NCI-H1417 treated with DMSO at 0.1 percent for 48 hours (cell line): ENCODE measurements at regions not wholly inside any gene's neighbourhood (a gene's known extent, or its start where the extent isn't known, plus 50 kb on each side); places are given as distances from the start of the nearest gene placed in this dataset.

Experiments
- DNase-seq: peaks from one replicate; lab custom pipeline; 2025; lab: John Stamatoyannopoulos, UW

DNA sequence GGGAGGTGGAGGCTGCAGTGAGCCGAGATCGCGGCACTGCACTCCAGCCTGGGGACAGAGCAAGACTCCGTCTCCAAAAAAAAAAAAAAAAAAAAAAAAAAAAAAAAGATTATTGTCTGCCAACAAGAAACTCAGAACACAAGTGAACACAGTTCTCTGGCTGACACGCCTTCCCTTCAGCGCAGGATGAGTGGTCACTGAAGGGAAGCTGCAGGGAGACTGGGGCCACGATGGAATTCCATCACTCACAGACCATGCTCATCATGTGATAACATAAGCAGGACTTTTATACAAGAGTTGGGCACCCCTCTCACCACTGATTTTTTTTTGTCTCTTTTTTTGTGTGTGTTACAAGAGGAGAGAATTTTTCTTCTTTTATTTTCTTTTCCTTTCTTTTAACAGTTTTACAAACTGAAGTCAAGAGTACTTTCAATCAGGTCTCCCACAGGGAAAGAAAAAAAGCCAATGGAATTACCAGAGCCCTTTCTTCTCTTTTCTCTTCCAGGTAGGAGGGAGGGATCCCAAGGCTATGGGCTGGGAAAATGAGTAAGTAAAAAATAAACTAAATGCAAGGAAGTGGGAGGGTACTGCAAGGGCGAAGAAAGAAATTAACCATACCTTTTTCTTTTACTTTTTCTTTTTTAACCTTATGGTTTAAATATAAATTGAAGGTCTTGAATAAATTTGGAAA lies 435.6 kb downstream of the GPM6A start:
- no peak for DNase-seq

DNA sequence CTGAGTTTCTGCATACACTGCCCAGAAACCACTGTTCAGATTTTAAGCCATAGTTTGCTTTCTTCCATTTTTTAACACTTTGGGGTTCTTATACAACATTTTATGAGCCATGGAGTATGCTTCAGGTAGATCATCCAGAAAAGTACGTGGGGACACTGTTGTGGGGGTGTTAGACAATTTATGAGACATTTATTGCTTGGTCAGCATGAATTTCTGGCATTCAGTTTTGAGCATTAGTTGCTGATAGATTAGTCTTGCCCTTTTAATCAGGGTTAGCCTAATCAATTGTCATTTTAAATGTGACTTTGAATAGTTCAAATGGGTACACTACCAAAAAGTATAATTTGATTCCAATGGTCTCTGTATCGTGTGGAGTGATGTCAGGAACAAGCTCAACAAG lies 434.9 kb downstream of the GPM6A start:
- no peak for DNase-seq

DNA sequence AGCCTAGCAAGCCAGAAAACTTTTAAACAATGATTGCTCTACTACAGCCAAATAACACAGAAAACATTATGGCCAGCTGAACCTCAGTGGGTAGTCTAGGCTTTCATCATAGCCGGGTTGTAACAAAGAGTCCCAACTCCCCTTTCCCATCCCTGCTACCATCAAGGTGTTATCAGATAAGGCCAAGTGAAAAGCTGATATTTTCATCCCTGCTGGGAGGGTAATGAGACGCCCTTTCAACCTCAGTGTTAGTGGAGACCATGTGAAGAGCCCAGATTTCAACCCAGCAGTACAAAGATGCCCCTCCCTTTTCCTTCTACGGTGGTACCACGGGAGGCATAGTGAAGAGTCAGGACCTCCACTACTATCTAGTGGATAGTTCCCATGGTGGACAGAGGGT lies 433.7 kb downstream of the GPM6A start:
- DNase-seq, result no peak

DNA sequence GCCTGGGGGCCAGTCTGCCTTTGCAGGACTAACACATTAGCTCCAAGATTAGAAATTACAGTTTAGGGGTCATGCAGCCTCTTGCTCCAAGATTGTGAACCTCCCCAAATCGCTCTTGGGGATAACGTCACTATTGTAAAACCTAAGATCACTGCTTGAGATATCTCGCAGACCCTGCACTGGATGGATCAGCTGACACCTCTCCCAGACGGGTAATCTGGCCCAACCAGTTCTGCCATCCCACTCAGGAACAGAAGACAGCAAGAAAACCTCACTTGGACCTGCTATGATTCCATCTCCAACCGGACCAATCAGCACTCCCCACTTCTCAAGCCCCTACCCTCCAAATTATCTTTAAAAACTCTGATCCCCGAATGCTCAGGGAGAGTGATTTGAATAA lies 431.2 kb downstream of the GPM6A start:
- no peak for DNase-seq

DNA sequence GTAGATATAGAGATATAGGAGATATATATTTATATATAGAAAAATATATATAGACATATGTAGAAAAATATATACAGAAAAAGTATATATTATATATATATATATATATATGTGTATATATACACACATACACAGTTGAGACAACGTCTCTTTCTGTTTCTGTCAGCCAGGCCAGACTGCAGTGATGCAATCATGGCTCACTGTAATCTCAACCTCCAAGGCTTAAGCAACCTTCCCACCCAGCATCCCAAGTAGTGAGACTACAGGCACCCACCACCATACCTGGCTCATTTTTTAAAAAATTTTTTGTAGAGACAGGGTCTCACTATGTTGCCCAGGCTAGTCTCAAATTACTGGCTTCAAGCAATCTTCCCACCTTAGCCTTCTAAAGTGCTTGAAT lies 426.3 kb downstream of the GPM6A start:
- DNase-seq, result no peak

DNA sequence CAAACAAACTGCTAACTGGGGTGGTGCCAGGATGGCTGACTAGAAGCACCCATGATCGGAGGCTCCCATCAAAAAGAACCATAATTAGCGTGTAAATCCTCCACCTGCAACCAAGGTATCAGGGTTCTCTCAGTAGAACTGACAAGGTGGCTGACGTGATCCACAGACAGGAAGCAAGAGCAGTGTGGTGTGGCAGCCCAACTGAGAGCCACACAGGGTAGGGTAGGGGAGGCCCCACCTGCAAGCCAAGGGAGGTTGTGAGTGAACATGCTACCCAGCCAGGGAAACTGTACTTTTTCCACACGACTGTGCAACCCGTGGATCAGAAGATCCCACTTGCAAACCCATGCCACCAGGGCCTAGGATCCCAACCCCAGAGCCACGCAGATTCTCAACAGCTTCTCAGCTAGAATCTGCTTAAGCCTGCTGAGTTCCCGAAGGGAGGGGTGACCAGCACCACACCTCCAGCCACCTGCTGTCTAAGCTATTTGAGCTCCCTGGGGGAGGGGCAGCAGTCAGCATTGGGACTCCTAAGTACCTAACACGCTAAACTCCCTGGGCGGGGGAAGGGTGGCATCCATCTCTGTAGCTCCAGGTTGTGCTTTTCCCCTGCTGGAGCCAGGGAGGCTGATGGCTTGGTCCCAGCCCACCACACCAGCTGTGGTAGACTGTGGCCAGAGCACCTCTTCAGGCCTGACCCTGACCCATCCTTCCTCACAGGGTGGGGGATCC lies 425.1 kb downstream of the GPM6A start:
- no peak for DNase-seq

DNA sequence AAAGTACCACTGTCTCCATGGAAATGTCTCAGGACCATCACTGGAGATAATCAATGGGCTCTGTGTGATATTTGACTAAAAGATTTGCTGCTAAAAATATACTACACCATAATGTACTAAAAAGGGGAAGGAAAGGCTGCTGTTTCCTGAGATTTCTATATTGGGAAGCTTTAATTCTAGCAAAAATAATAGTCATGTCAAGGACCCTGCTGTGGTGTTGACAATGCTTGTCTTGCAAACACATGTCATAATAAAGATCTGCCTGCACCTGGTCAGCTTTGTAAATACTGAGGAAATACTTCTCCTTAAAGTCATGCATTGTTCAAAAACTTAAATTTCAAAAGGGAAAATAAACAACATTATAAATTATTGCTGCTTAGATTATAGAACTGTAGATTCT lies 417.9 kb downstream of the GPM6A start:
- DNase-seq, result no peak

DNA sequence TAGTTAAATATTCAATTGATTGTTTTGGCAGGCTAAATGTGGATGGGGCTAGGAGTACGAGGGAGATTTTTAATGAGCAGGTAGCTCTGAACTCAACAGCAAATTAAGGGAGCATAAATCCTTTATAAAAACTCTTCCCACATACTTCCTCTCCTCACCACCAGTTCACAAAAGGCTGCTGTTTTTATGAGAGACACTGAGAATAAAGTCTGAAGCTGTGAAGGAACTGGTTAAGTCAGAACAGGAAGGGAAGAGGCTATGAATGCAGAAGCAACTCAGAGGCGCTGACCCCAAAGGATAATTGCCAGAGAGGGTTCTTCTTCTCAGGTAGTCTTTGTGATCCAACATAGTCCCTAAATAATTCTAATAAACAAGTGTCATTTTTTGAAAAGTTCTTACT lies 406.1 kb downstream of the GPM6A start:
- DNase-seq, result no peak

DNA sequence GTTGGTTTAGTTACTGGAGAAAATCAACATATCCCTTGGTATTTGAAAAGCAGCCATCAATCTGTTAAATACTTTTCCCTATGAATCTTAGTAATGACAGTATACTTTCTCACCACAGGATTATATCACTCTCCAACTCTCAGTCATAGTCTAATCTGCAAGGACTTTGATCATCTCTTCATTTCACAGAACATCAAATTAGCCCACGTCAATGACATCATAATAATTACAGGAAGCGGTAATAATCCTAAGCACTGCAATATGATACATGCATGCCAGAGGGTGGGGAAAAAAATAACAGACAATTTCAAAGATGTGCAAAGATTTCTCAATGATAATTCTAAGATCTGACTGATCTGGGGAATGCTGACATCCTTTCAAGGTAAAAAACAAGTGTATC lies 404.1 kb downstream of the GPM6A start:
- DNase-seq, result no peak

DNA sequence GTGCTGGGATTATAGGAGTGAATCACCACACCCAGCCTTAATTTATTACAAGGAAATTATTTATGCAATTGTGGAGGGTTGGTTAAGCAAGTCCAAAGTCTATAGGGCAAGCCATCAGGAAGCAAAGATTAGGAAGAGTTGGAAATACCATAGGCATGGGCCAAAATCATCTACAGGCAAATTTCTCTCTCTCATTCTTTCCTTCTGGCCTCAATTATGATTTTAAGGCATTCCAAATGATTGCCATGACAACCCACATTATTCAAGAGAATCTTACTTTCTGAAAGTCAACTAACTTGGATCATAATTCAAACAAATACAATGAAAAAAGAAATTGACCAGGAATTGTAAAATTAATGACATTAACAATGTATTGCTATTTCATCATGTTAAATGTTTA lies 400.8 kb downstream of the GPM6A start:
- DNase-seq, result no peak

DNA sequence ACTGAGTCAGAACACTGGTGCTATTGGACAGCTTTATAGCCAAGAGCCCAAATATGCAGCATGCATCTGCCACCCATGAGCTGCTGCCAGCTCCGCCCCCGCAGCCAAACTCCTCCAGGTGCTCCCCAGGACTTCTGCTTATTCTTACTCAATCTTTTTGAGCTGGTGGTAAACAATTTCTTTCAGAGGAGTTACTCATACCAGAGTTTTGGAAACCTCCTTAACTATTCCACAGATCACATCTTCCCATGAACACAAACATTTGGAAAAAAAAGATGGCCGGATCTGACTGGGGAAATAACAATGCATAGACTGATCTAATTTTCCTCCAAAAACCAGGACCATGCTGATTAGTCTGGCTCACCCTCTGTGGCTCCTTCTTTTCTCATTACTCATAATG lies 399.9 kb downstream of the GPM6A start:
- no peak for DNase-seq

DNA sequence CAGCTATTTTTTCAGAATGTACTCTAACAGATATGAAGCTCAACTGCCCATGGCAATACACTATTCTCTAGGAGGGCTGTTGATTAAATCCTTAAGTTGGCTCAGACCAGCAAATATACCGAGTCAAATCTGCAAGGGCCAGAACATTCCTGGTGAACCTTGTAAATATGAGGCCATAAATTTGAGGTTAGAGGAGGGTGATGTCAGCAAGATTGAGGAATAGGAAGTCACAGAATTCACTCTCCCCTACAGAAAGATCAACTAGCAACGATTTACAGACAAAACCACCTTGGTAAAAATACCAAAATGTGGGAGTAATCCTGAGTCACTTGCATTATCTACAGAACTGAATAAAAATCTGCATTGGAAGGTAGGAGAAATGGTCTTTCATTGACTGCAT lies 399.3 kb downstream of the GPM6A start:
- no peak for DNase-seq

DNA sequence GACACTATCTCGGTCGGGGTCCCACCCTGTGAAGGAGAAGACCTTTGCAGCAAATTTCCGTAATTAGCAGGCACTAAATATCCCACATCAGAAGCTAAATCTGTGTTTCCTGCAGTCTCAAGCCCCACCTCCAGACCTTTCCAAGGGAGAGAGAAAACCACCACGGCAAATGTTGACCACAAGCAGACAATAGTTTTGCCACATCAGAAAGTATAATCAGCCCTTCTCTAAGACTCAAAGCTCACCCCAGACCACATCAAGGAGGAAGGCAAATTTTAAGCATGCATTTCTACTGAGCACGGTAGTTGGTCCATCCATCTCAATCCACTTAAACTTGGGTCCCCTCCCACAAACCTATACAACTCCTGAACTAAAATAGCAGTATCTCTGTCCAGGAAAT lies 398.5 kb downstream of the GPM6A start:
- no peak for DNase-seq

DNA sequence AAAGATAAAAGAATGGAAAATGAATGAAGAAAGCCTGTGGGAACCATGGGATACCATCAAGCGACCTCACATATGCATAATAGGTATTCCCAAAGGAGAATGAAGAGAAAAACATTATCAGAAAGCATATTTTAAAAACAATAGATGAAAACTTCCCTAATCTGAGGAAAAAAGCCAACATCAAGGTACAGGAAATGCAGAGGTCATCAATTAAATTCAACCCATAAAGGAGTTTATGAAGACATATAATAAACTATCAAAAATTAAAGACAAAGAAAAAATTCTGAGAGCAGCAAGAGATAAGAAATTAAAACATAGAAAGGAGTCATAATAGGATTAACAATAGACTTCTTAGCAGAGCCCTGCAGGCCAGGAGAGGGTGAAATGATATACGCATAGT lies 397.5 kb downstream of the GPM6A start:
- no peak for DNase-seq

DNA sequence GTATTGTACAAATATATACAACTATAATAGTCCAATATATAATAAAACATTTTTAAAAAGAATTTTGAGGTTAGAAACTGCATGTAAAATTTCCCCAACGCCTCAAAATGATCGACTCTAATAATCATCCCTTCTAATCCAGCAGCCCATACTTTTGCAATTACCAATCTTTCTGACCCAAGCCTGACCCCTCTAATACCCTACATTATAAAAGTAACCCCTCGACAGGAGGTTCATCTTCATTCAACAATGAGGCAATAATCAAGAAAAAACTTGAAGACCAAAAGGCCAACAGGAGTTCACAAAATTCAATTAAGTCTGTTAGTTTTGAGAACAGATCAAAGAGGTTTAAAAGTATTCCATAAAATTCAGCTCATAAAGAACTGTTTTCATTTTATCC lies 393.5 kb downstream of the GPM6A start:
- no peak for DNase-seq

DNA sequence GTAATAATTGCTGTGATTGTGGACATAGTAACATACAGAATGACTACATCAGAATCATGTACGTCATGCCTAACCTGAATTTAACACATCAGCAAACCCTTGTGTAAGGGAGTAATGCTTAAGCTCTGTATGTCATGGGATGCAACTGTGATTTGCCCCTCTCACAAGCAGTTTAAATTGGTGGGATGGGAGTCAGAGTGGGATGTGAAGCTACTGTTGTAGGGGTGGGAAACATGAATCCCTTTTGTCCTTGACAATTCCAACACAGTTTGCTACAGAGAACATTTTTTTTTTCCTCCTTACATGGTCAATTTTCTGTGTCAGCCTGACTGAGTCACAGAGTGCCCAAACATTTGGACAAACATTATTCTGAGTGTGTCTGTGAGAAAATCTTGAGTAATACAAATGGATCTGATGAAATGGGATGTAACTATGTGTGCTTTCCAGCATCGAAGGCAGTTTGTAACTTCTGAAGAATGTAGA lies 392.8 kb downstream of the GPM6A start:
- no peak for DNase-seq

DNA sequence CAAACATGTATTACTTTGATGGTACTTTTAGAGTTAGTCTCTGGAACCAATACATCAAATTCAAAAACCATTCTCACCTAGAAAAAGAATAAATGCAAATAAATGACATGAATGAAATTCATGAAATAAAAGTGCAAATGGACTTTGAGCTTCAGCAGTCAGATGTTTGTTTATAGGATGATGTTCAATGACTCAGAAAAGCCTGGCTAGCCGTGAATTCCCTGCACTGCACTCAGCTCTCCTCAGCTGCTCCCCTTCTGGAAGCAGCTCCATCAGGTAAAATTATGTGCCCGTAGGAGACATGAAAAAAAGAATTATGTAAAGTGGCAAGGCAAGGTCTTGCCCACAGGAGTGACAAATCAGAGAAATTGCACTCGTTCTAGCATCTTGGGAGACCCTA lies 390.6 kb downstream of the GPM6A start:
- DNase-seq, result no peak

DNA sequence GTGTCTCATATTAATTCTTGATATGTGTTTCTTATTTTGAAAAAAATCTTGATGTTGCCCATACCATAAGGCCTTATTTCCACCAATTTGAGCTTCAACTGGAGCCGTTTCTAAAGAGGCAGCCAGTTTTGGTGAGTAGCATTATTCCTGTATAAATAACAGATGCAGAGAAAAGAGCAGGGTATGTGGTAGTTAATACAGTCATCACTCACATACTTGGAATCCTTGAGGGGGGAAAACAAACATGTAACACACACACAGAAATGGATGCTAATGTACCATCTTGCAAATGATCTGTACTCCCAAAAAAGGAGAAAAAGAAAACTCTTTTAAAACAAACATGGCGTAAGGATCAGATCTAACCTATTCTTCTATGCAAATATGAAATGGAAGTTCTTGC lies 389.7 kb downstream of the GPM6A start:
- no peak for DNase-seq

DNA sequence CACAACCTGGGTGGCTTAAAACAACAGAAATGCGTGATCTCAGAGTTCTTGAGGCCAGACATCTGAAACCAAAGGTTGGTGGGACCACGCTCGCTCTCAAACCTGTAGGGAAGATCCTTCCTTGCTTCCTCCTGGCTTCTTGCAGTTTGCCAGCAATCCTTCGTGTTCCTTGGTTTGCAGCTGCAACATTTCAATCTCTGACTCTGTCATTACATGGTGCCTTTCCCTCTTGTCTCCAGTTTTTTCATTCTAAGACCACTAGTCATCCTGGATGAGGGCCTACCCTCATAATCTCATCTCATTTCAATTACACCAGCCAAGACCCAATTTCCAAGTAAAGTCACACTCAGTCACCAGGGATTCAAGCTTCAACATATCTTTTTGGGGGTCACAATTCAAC lies 388.0 kb downstream of the GPM6A start:
- no peak for DNase-seq

DNA sequence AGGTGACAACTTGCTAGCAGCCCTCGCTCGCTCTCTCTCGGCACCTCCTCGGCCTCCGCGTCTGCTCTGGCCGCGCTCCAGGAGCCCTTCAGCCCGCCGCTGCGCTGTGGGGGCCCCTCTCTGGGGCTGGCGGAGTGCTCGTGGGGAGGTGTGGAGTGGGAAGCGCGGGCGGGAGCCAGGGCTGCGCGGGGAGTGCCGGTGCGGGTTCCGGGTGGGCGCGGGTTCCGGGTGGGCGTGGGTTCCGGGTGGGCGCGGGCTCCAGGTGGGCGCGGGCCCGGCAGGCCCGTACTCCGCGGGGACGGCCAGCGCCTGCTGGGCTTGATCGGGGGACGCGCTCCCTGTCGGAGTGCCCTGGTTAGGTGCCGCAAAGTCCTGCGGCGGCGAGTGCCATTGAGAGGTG lies 384.3 kb downstream of the GPM6A start:
- no peak for DNase-seq

DNA sequence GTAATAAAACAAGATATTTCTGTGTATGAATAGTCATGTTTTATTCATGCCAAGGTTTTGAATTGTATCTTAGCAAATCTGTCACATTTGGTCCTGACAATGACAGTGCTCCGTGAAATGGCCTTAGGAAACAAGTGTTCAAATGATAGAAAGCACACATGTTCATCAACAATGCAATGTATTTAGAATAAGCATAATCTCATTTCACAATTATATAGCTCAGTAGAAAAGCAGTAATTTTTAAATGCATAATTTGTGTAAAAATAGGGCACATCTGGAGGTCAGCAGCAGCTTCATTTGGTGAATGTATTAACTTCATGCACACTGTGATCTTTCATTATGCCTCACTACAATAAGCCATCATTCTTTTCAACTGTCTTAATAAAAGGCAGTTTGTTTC lies 380.4 kb downstream of the GPM6A start:
- no peak for DNase-seq

DNA sequence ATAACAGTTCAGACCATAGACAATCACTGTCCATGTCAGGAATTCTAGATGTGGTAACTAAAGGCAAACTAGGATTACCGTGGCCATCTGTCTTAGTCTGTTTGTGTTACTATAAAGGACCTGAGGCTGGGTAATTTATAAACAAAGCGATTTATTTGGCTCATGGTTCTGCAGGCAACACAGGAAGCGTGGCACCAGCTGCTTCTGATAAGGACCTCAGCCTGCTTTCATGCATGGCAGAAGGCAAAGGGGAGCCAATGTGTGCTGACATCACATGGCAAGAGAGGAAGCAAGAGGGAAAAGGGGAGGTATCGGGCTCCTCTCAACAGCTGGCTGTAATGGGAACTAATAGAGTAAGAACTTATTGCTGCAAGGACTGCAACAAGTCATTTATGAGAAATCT lies 376.7 kb downstream of the GPM6A start:
- peak; percentile 16 for DNase-seq

DNA sequence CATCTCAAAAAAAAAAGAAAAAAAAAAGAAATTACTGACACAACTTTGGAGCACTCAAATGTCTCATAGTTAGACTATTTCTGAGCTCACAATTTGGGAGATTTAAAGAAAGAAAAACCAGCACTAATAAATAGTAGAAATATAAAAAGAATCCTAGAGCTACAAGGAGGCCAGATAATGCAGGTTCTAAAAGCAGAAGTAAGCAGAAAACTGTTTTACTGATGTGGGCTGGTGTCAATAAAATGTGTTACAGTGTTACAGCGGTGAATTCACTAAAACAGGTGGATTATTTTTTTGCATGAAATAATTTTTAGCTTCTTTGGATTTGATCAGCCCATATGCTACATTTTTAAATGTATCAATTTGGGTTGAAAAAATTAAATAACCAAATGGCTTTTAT lies 375.9 kb downstream of the GPM6A start:
- no peak for DNase-seq

DNA sequence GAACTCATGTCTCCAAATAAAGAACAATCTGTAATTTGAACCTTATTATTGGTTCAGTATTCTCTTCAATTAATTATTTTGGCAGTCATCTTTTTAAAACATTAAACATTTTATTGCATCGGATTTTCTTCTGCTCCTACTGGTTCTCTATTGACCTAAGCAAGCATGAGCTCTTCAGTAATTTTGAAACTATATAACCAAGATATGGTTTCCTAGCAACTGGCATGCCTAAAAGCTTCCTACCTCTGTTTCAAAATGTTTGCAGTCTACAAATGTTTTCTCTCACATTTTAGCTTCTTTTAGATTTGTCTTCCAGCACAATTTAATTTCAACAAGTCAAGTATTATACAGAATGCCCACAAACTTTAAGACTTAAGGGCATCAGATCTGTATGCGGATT lies 371.3 kb downstream of the GPM6A start:
- DNase-seq, result no peak
